ENCODE measurements at regions not wholly inside any gene's neighbourhood (a gene's known extent, or its start where the extent isn't known, plus 50 kb on each side); places are given as distances from the start of the nearest gene placed in this dataset.

- no peak overlapping the region for H3K4me3 ChIP-seq (ENCODE audit: low read depth in 1 of 2, low read length in 1 of 2)
- no peak for TF ChIP-seq CTCF (IDR thresholded peaks at IDR 0.05)
- H3K36me3 ChIP-seq: no peaks in the 10 kb centered on the region
- no peaks in the 10 kb centered on the region for H3K4me1 ChIP-seq (ENCODE audit: control insufficient read depth in 1 of 2, insufficient read depth in 1 of 2, low read depth in 1 of 2, low read length in 1 of 2)
- H3K27ac ChIP-seq: no peak overlapping the region
- peaks cover 14% of the 10 kb centered on the region for H3K27me3 ChIP-seq
- no peaks in the 10 kb centered on the region for H3K9me3 ChIP-seq
These were observed 110.6 kb downstream of the LSM5 start for GRCh38 chr7:32379510-32380112.

DNA sequence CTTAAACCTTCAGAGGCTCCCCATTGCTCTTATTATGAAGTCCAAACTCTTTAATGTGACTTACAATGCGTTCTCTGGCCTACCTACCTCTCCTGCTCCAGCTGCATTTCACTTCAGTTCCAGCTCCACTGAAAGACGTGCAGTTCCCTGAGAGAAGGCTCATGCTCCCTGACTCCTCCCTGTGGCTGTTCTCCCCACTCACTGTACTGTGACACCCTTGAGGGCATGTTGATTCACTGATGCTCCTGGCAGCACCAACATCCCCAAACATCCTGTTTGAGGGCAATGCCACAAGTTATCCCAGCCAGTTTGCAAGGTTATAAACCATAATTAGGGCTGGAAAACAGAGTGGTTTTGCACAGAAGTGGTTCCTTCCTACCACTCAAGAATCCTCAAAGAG lies 111.2 kb downstream of the LSM5 start:
- Histone ChIP-seq H3K27me3 (peaks cover 14% of the 10 kb centered on the region), H3K36me3 (no peaks in the 10 kb centered on the region), H3K4me3 (ENCODE audit: low read depth in 1 of 2, low read length in 1 of 2) (no peak overlapping the region), H3K9me3 (no peaks in the 10 kb centered on the region), H3K27ac (no peak overlapping the region), H3K4me1 (ENCODE audit: control insufficient read depth in 1 of 2, insufficient read depth in 1 of 2, low read depth in 1 of 2, low read length in 1 of 2) (no peaks in the 10 kb centered on the region)
- TF ChIP-seq CTCF (IDR thresholded peaks at IDR 0.05): no peak

- TF ChIP-seq CTCF (IDR thresholded peaks at IDR 0.05): no peak
These were observed 125.6 kb downstream of the LSM5 start for GRCh38 chr7:32364581-32364980.

GRCh38 chr7:32360127-32360526 lies 130.1 kb downstream of the LSM5 start:
- Histone ChIP-seq H3K36me3 (no peaks in the 10 kb centered on the region), H3K4me3 (ENCODE audit: low read depth in 1 of 2, low read length in 1 of 2) (no peak overlapping the region), H3K27ac (no peak overlapping the region), H3K4me1 (ENCODE audit: control insufficient read depth in 1 of 2, insufficient read depth in 1 of 2, low read depth in 1 of 2, low read length in 1 of 2) (no peaks in the 10 kb centered on the region), H3K9me3 (no peaks in the 10 kb centered on the region), H3K27me3 (no peaks in the 10 kb centered on the region)
- TF ChIP-seq CTCF (IDR thresholded peaks at IDR 0.05): no peak

More at GRCh38 chr7:32364581-32364980, 125.6 kb downstream of the LSM5 start:
- no peaks in the 10 kb centered on the region for H3K36me3 ChIP-seq
- no peak overlapping the region for H3K4me3 ChIP-seq (ENCODE audit: low read depth in 1 of 2, low read length in 1 of 2)
- H3K9me3 ChIP-seq: no peaks in the 10 kb centered on the region
- H3K27me3 ChIP-seq: no peaks in the 10 kb centered on the region
- no peaks in the 10 kb centered on the region for H3K4me1 ChIP-seq (ENCODE audit: control insufficient read depth in 1 of 2, insufficient read depth in 1 of 2, low read depth in 1 of 2, low read length in 1 of 2)
- H3K27ac ChIP-seq: no peak overlapping the region

DNA sequence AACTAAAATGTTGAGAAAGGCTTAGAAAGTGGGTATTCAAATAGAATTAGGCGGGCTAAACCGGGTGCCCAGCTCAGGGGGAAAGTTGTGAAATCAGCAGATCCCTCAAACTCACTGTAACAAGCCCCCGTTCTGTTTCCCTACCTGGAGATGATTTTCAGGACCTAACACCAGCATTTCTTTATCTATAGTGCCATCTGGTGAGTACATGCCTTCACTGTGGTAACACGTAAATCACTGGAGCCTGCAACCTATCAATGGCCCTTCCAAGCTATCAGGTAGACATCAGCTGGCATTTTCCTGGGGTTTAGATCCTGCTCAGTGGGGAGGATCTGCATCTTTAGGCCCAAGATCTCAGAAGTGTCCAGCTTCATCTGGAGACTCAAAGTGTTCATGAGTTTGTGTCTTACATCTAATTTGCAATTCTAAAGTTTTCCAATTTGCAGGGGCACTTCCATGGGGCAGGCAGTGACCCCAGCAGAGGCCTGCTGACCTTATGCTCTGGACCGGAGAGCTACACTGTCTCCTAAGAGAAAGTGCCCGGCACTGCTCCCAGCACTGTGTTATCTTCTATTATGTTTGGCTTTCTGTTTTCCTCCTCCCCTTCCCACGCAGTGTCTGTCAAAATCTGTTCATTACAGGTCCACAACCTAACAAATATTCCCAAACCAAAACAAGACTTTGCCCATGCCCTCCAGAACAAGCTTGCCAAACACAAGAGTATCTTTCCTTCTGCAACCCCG lies 132.5 kb downstream of the LSM5 start:
- H3K9me3 ChIP-seq: no peaks in the 10 kb centered on the region
- H3K4me1 ChIP-seq (ENCODE audit: control insufficient read depth in 1 of 2, insufficient read depth in 1 of 2, low read depth in 1 of 2, low read length in 1 of 2): no peaks in the 10 kb centered on the region
- no peak overlapping the region for H3K4me3 ChIP-seq (ENCODE audit: low read depth in 1 of 2, low read length in 1 of 2)
- H3K27ac ChIP-seq: no peak overlapping the region
- no peaks in the 10 kb centered on the region for H3K36me3 ChIP-seq
- TF ChIP-seq CTCF (IDR thresholded peaks at IDR 0.05): no peak
- no peaks in the 10 kb centered on the region for H3K27me3 ChIP-seq

Measured in neutrophil (primary cell).